ENCODE measurements at regions not wholly inside any gene's neighbourhood (a gene's known extent, or its start where the extent isn't known, plus 50 kb on each side); places are given as distances from the start of the nearest gene placed in this dataset.

DNA sequence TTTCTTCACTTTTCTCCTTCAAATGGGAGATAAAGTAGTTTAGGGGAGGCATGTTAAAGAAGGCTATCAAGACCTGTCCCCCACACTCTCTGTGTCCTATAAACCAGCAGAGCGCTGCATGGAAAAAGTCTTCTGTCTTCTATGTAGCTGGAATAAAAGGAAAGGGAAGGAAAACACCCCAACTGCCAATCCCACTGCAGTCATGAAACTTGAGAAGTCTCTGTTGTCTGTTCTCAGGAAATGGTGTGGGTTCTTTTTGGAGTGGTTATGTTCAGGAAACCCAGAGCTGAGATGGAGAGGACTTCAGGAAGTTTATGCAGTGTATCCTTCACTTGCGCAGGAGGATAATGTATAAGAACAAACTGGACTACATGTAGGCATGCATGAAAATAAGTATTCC lies 274.3 kb downstream of the GAS1 start:
- POLR2A ChIA-PET (ENCODE audit: unreplicated experiment): no interaction called here

GRCh38 chr9:86672301-86672700 lies 275.0 kb downstream of the GAS1 start:
- BruUV-seq (replicated peaks): no TSS peak
- H3K27ac ChIP-seq: no peak overlapping the region
- no peaks in the 10 kb centered on the region for H3K36me3 ChIP-seq (ENCODE audit: low read depth)
- DNase-seq: no peak
- no peaks in the 10 kb centered on the region for H4K20me1 ChIP-seq (ENCODE audit: insufficient read depth)
- no peaks in the 10 kb centered on the region for H3K4me1 ChIP-seq (replicated peaks; ENCODE audit: insufficient read depth)
- peaks cover 9% of the 10 kb centered on the region for H3K9me3 ChIP-seq (ENCODE audit: insufficient read depth, low read depth)
- H3K79me2 ChIP-seq (ENCODE audit: low read depth): no peaks in the 10 kb centered on the region
- POLR2A ChIA-PET (ENCODE audit: unreplicated experiment): no interaction called here
- no peak overlapping the region for H2AFZ ChIP-seq
- H3K4me2 ChIP-seq: no peak overlapping the region
- intact Hi-C loops (cut with micrococcal nuclease; ENCODE audit: unreplicated experiment): no loop called here
- H3K4me3 ChIP-seq: no peak overlapping the region
- TF ChIP-seq CTCF (conservative IDR thresholded peaks at IDR 0.05) (no peak), EZH2 (IDR thresholded peaks at IDR 0.05; ENCODE audit: low read depth) (no peak)
- H3F3A ChIP-seq (ENCODE audit: insufficient read depth, low read depth): no peaks in the 10 kb centered on the region
- no peaks in the 10 kb centered on the region for H3K9me2 ChIP-seq (ENCODE audit: insufficient read depth)
- no peaks in the 10 kb centered on the region for H3K27me3 ChIP-seq (ENCODE audit: insufficient read depth, low read depth)
- CTCF ChIA-PET: no interaction called here

More for the DNA sequence above, 274.3 kb downstream of the GAS1 start:
- Histone ChIP-seq H3K79me2 (ENCODE audit: low read depth) (no peaks in the 10 kb centered on the region), H3K27me3 (ENCODE audit: insufficient read depth, low read depth) (no peaks in the 10 kb centered on the region), H3K9me2 (ENCODE audit: insufficient read depth) (no peaks in the 10 kb centered on the region), H4K20me1 (ENCODE audit: insufficient read depth) (no peaks in the 10 kb centered on the region), H3K4me1 (replicated peaks; ENCODE audit: insufficient read depth) (no peaks in the 10 kb centered on the region), H3F3A (ENCODE audit: insufficient read depth, low read depth) (no peaks in the 10 kb centered on the region), H2AFZ (no peak overlapping the region), H3K9me3 (ENCODE audit: insufficient read depth, low read depth) (peaks cover 9% of the 10 kb centered on the region), H3K4me2 (no peak overlapping the region), H3K4me3 (no peak overlapping the region), H3K27ac (no peak overlapping the region), H3K36me3 (ENCODE audit: low read depth) (no peaks in the 10 kb centered on the region)
- no peak for DNase-seq
- no TSS peak for BruUV-seq (replicated peaks)
- intact Hi-C loops (cut with micrococcal nuclease; ENCODE audit: unreplicated experiment): no loop called here
- CTCF ChIA-PET: no interaction called here
- TF ChIP-seq EZH2 (IDR thresholded peaks at IDR 0.05; ENCODE audit: low read depth) (no peak), CTCF (conservative IDR thresholded peaks at IDR 0.05) (no peak)

DNA sequence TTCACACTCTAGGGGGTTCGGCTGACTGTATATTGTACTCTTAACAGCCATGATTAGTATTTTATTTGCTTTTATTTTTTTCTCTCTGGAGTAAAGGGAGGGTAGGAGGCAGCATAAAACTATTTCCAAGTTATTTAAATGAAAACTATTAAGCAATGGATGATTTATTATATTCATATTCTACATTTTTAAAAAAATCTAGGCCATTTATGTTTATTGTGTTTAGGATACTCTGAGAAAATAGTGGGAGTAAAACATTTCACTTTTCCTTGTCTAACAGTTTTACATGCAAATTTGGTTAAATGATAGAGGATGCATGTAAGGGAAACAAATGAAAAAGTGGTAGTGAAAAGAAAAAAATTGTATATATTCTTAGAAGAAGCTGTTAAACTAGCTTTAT lies 276.3 kb downstream of the GAS1 start:
- Histone ChIP-seq H3K36me3 (ENCODE audit: low read depth) (no peaks in the 10 kb centered on the region), H3F3A (ENCODE audit: insufficient read depth, low read depth) (no peaks in the 10 kb centered on the region)
- no peak for DNase-seq

More for the DNA sequence above, 276.3 kb downstream of the GAS1 start:
- TF ChIP-seq CTCF (conservative IDR thresholded peaks at IDR 0.05) (no peak), EZH2 (IDR thresholded peaks at IDR 0.05; ENCODE audit: low read depth) (no peak)
- Histone ChIP-seq H3K9me3 (ENCODE audit: insufficient read depth, low read depth) (peaks cover 9% of the 10 kb centered on the region), H3K9me2 (ENCODE audit: insufficient read depth) (no peaks in the 10 kb centered on the region), H2AFZ (no peak overlapping the region), H3K4me1 (replicated peaks; ENCODE audit: insufficient read depth) (no peaks in the 10 kb centered on the region), H4K20me1 (ENCODE audit: insufficient read depth) (no peaks in the 10 kb centered on the region), H3K4me3 (no peak overlapping the region), H3K27ac (no peak overlapping the region), H3K4me2 (no peak overlapping the region), H3K79me2 (ENCODE audit: low read depth) (no peaks in the 10 kb centered on the region), H3K27me3 (ENCODE audit: insufficient read depth, low read depth) (no peaks in the 10 kb centered on the region)
- CTCF ChIA-PET: no interaction called here
- POLR2A ChIA-PET (ENCODE audit: unreplicated experiment): no interaction called here
- no TSS peak for BruUV-seq (replicated peaks)
- intact Hi-C loops (cut with micrococcal nuclease; ENCODE audit: unreplicated experiment): no loop called here

Measured in PC-9 (cell line).